DOHH2 (cell line): ENCODE measurements at regions not wholly inside any gene's neighbourhood (a gene's known extent, or its start where the extent isn't known, plus 50 kb on each side); places are given as distances from the start of the nearest gene placed in this dataset.

Source experiments
- CTCF ChIP-seq: fragments of 200-600 bp; sonication (generic); IDR thresholded peaks from one replicate; pipeline ENCODE4 v1.5.1; 2014; ENCODE audit warnings: antibody characterized with exemption, mild to moderate bottlenecking, low read depth, low read length; ENCODE audit not compliant: poor library complexity, severe bottlenecking
- EZH2phosphoT487 ChIP-seq: fragments of 200-600 bp; sonication (generic); IDR thresholded peaks from 2 replicates; pipeline ENCODE4 v1.6.1; 2017; ENCODE audit warnings: borderline replicate concordance, mild to moderate bottlenecking, antibody characterized with exemption, low read length, moderate library complexity, mixed read lengths

GRCh38 chr6:6932341-6932740 is 175.4 kb upstream of the RREB1 start:
- TF ChIP-seq CTCF (no peak), EZH2phosphoT487 (no peak)
